Gastroesophageal sphincter (tissue), 4 donors: ENCODE measurements at regions not wholly inside any gene's neighbourhood (a gene's known extent, or its start where the extent isn't known, plus 50 kb on each side); places are given as distances from the start of the nearest gene placed in this dataset.

ENCODE experiments used
- ATAC-seq: fragments of 150-250 bp; one replicate; pipeline ENCODE4 v1.9.1; 2016; ENCODE audit warnings: mild to moderate bottlenecking, moderate library complexity
- H3K27ac ChIP-seq, 4 donors: fragments of 200-600 bp; sonication (generic) in 3 of 4; 1 replicate in 3 of 4; 2 replicates in 1 of 4; pipeline ENCODE4 v1.5.1; 2016 to 2019
- H3K27me3 ChIP-seq: fragments of 200-600 bp; sonication (generic); one replicate; pipeline ENCODE4 v1.5.1; 2019
- H3K36me3 ChIP-seq, 2 donors: fragments of 200-600 bp; sonication (generic); one replicate each; pipeline ENCODE4 v1.5.1; 2019; ENCODE audit warnings: control low read depth in 1 of 2
- H3K4me1 ChIP-seq, 3 donors: fragments of 200-600 bp; sonication (generic); 1 replicate in 2 of 3; 2 replicates in 1 of 3; pipeline ENCODE4 v1.5.1; 2016 to 2019; ENCODE audit warnings: control low read depth in 2 of 3
- H3K4me3 ChIP-seq, 2 donors: fragments of 200-600 bp; sonication (generic); one replicate each; pipeline ENCODE4 v1.5.1; 2019; ENCODE audit warnings: mild to moderate bottlenecking in 1 of 2, moderate library complexity in 1 of 2
- H3K9me3 ChIP-seq, 3 donors: fragments of 200-600 bp; sonication (generic); one replicate each; pipeline ENCODE4 v1.5.1; 2017 to 2019; ENCODE audit warnings: control low read depth in 2 of 3
- CTCF ChIP-seq, 4 experiments: fragments of 200-600 bp in 2 of 4; fragments of 450-650 bp in 2 of 4; sonication (generic) in 1 of 4; IDR thresholded peaks; one replicate each; pipeline ENCODE4 v1.5.1; 2017 to 2019; ENCODE audit warnings: antibody characterized with exemption in 4 of 4, mild to moderate bottlenecking in 2 of 4, moderate library complexity in 2 of 4
- EP300 ChIP-seq: sonication (generic); formaldehyde crosslinking; IDR thresholded peaks from one replicate; pipeline ENCODE4 v1.6.1; 2017; ENCODE audit warnings: antibody characterized with exemption, mild to moderate bottlenecking
- POLR2A ChIP-seq, 2 donors: fragments of 450-650 bp; IDR thresholded peaks; one replicate each; pipeline ENCODE4 v1.6.1; 2017; ENCODE audit warnings: antibody characterized with exemption in 2 of 2, mild to moderate bottlenecking in 2 of 2, moderate library complexity in 1 of 2
- POLR2AphosphoS5 ChIP-seq: sonication (generic); formaldehyde crosslinking; IDR thresholded peaks from one replicate; pipeline ENCODE4 v1.6.1; 2017; ENCODE audit warnings: antibody characterized with exemption
- WGBS, 2 donors: methylation state at CpG; one replicate each; pipeline ENCODE4 v1.1.5; 2018; ENCODE audit warnings: low coverage in 1 of 2; 5-methylcytosine and 5-hydroxymethylcytosine counted together

GRCh38 chr16:74221828-74222227 is 74.8 kb upstream of the PSMD7 start:
- H3K27me3 ChIP-seq = no peaks in the 10 kb centered on the region
- no peak overlapping the region for H3K4me3 ChIP-seq
- no peak for ATAC-seq
- H3K4me1 ChIP-seq = peaks cover 0 to 5% (median 0%) of the 10 kb centered on the region in 3 donors
- H3K9me3 ChIP-seq = no peaks in the 10 kb centered on the region
- TF ChIP-seq POLR2AphosphoS5 (no peak), EP300 (no peak), POLR2A (IDR thresholded peaks at IDR 0.05) (no peak), CTCF (IDR thresholded peaks at IDR 0.05) (no peak)
- WGBS, 2 donors = 76 to 88% methylated on average over 3 of the region's 3 CpGs
- no peaks in the 10 kb centered on the region for H3K36me3 ChIP-seq
- no peak overlapping the region for H3K27ac ChIP-seq

GRCh38 chr16:74219706-74220105 is 76.9 kb upstream of the PSMD7 start:
- H3K4me3 ChIP-seq = no peak overlapping the region
- no peak overlapping the region for H3K27ac ChIP-seq
- no peaks in the 10 kb centered on the region for H3K36me3 ChIP-seq
- no peak for ATAC-seq
- no peak for TF ChIP-seq CTCF (IDR thresholded peaks at IDR 0.05)
- TF ChIP-seq EP300 = no peak
- H3K4me1 ChIP-seq = no peaks in the 10 kb centered on the region
- H3K9me3 ChIP-seq = no peaks in the 10 kb centered on the region
- 70 to 80% methylated on average over 1 of the region's 1 CpG for WGBS, 2 donors
- H3K27me3 ChIP-seq = no peaks in the 10 kb centered on the region

- Histone ChIP-seq H3K27ac (no peak overlapping the region), H3K27me3 (no peaks in the 10 kb centered on the region), H3K36me3 (no peaks in the 10 kb centered on the region), H3K9me3 (no peaks in the 10 kb centered on the region), H3K4me1 (no peaks in the 10 kb centered on the region), H3K4me3 (no peak overlapping the region)
- TF ChIP-seq POLR2A (IDR thresholded peaks at IDR 0.05) (no peak), POLR2AphosphoS5 (no peak), CTCF (IDR thresholded peaks at IDR 0.05) (no peak), EP300 (no peak)
- no peak for ATAC-seq
- WGBS, 2 donors = 58 to 69% methylated on average over 7 of the region's 7 CpGs
Measured at GRCh38 chr16:74218871-74219270, 77.7 kb upstream of the PSMD7 start.

- no peaks in the 10 kb centered on the region for H3K9me3 ChIP-seq
- no peak overlapping the region for H3K4me3 ChIP-seq
- no peak overlapping the region for H3K27ac ChIP-seq
- ATAC-seq = no peak
- no peaks in the 10 kb centered on the region for H3K27me3 ChIP-seq
- TF ChIP-seq EP300 (no peak), POLR2AphosphoS5 (no peak), CTCF (IDR thresholded peaks at IDR 0.05) (no peak), POLR2A (IDR thresholded peaks at IDR 0.05) (no peak)
- WGBS, 2 donors = no CpG with 5 or more reads among the region's 4 CpGs
- H3K36me3 ChIP-seq = no peaks in the 10 kb centered on the region
- H3K4me1 ChIP-seq = no peaks in the 10 kb centered on the region
Measured at GRCh38 chr16:74216319-74216718, 80.3 kb upstream of the PSMD7 start.

- no peaks in the 10 kb centered on the region for H3K9me3 ChIP-seq
- H3K4me3 ChIP-seq = no peak overlapping the region
- ATAC-seq = no peak
- no peak overlapping the region for H3K27ac ChIP-seq
- WGBS, 2 donors = 79% methylated on average over 5 of the region's 6 CpGs; no CpG with 5 or more reads in 1 of the 2 donors
- no peaks in the 10 kb centered on the region for H3K4me1 ChIP-seq
- no peak for TF ChIP-seq EP300
- no peak for TF ChIP-seq POLR2AphosphoS5
- no peak for TF ChIP-seq CTCF (IDR thresholded peaks at IDR 0.05)
- TF ChIP-seq POLR2A (IDR thresholded peaks at IDR 0.05) = no peak
- H3K27me3 ChIP-seq = no peaks in the 10 kb centered on the region
- H3K36me3 ChIP-seq = no peaks in the 10 kb centered on the region
Measured at GRCh38 chr16:74215249-74215648, 81.4 kb upstream of the PSMD7 start.
